Sigmoid colon (tissue), 6 donors: ENCODE measurements at regions not wholly inside any gene's neighbourhood (a gene's known extent, or its start where the extent isn't known, plus 50 kb on each side); places are given as distances from the start of the nearest gene placed in this dataset.
"Not testable (repeated sequence)": the region's sequence is repeated elsewhere in the genome, so short reads cannot be mapped to it uniquely, and the experiment has no call there.

Experiments used
- DNase-seq: peaks from one replicate; pipeline ENCODE4 v3.0.0-alpha.2; 2019
- H3K27ac ChIP-seq, 4 donors: fragments of 200-600 bp; sonication (generic); one replicate each; pipeline ENCODE4 v1.5.1; 2016 to 2019; ENCODE audit warnings: mild to moderate bottlenecking in 1 of 4
- H3K27me3 ChIP-seq, 3 donors: fragments of 200-600 bp; sonication (generic); one replicate each; pipeline ENCODE4 v1.5.1; 2019; ENCODE audit warnings: mild to moderate bottlenecking in 1 of 3
- H3K36me3 ChIP-seq, 4 donors: fragments of 200-600 bp; sonication (generic); one replicate each; pipeline ENCODE4 v1.5.1; 2016 to 2019
- H3K4me1 ChIP-seq, 4 donors: fragments of 200-600 bp; sonication (generic); one replicate each; pipeline ENCODE4 v1.5.1; 2017 to 2019
- H3K4me3 ChIP-seq, 4 donors: fragments of 200-600 bp; sonication (generic); one replicate each; pipeline ENCODE4 v1.5.1; 2017 to 2019; ENCODE audit warnings: mild to moderate bottlenecking in 2 of 4, moderate library complexity in 1 of 4
- H3K9me3 ChIP-seq, 4 donors: fragments of 200-600 bp in 3 of 4; sonication (generic) in 3 of 4; one replicate each; pipeline versions ENCODE4 v1.5.1 to v1.6.1; 2013 to 2019
- EP300 ChIP-seq, 4 donors: sonication (generic); formaldehyde crosslinking; IDR thresholded peaks; one replicate each; pipeline ENCODE4 v1.6.1; 2017; ENCODE audit warnings: antibody characterized with exemption in 4 of 4
- POLR2A ChIP-seq, 2 donors: fragments of 450-650 bp; IDR thresholded peaks; one replicate each; pipeline ENCODE4 v1.6.1; 2016; ENCODE audit warnings: antibody characterized with exemption in 2 of 2, mild to moderate bottlenecking in 2 of 2, moderate library complexity in 2 of 2
- POLR2AphosphoS5 ChIP-seq, 4 donors: sonication (generic); formaldehyde crosslinking; IDR thresholded peaks; one replicate each; pipeline ENCODE4 v1.6.1; 2017; ENCODE audit warnings: antibody characterized with exemption in 4 of 4
- WGBS, 2 donors: extraction: QIAGEN DNeasy Blood & Tissue Kit; methylation state at CpG; one replicate each; pipeline ENCODE4 v1.1.7; 2013; 5-methylcytosine and 5-hydroxymethylcytosine counted together
- intact Hi-C: fragments of 100-400 bp; cut with DNase I; formaldehyde crosslinking; loops from one replicate; pipeline ENCODE4 v1.15.1; 2023
- TF ChIP-seq, protein P1 (sequence below), 4 experiments: fragments of 450-650 bp in 3 of 4; fragments of 200-600 bp in 1 of 4; IDR thresholded peaks; one replicate each; pipeline ENCODE4 v1.5.1; 2016 to 2019; ENCODE audit warnings: antibody characterized with exemption in 4 of 4, mild to moderate bottlenecking in 3 of 4, moderate library complexity in 2 of 4
- donor health status: healthy with polysubstance abuse.
- donor health status: healthy.

GRCh38 chr1:58227604-58228003, 318.9 kb downstream of the OMA1 start:
- TF ChIP-seq POLR2AphosphoS5 (IDR thresholded peaks at IDR 0.05), result no peak
- no peak for TF ChIP-seq POLR2A (IDR thresholded peaks at IDR 0.05)
- TF ChIP-seq EP300 (IDR thresholded peaks at IDR 0.05), result no peak
- TF ChIP-seq, protein P1, sequence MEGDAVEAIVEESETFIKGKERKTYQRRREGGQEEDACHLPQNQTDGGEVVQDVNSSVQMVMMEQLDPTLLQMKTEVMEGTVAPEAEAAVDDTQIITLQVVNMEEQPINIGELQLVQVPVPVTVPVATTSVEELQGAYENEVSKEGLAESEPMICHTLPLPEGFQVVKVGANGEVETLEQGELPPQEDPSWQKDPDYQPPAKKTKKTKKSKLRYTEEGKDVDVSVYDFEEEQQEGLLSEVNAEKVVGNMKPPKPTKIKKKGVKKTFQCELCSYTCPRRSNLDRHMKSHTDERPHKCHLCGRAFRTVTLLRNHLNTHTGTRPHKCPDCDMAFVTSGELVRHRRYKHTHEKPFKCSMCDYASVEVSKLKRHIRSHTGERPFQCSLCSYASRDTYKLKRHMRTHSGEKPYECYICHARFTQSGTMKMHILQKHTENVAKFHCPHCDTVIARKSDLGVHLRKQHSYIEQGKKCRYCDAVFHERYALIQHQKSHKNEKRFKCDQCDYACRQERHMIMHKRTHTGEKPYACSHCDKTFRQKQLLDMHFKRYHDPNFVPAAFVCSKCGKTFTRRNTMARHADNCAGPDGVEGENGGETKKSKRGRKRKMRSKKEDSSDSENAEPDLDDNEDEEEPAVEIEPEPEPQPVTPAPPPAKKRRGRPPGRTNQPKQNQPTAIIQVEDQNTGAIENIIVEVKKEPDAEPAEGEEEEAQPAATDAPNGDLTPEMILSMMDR (IDR thresholded peaks at IDR 0.05), result no peak
- no peaks in the 10 kb centered on the region for H3K4me1 ChIP-seq
- DNase-seq, result no peak
- H3K27me3 ChIP-seq, result no peaks in the 10 kb centered on the region
- intact Hi-C loops, result no loop called here
- no peak overlapping the region for H3K27ac ChIP-seq
- no peak overlapping the region for H3K4me3 ChIP-seq
- no peaks in the 10 kb centered on the region for H3K9me3 ChIP-seq
- 76 to 84% methylated on average over 3 of the region's 3 CpGs for WGBS, 2 donors
- H3K36me3 ChIP-seq, result no peaks in the 10 kb centered on the region

DNA sequence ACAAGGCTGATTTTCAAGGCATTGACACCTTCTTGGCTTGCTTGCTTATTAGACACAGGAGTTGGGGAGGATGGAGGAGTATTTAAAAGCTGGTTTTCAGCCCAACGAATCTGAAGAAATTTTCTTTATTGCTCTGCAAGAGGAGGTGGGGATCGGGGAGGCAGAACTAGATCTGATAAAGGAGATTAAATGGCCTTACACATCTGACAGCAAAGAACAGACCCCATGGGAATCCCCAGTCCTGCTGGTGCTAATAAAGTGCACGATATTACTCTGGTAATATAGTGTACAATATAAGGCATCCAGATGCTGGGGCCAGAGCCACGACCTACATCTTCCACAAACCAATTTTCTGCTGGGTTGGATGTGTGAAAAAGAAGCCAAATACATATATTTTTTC, 323.0 kb downstream of the OMA1 start:
- no peak overlapping the region for H3K27ac ChIP-seq
- H3K4me1 ChIP-seq, result no peaks in the 10 kb centered on the region
- no peaks in the 10 kb centered on the region for H3K27me3 ChIP-seq
- TF ChIP-seq, protein P1 (IDR thresholded peaks at IDR 0.05), result no peak
- TF ChIP-seq POLR2A (IDR thresholded peaks at IDR 0.05) (no peak), POLR2AphosphoS5 (IDR thresholded peaks at IDR 0.05) (no peak), EP300 (IDR thresholded peaks at IDR 0.05) (no peak)
- intact Hi-C loops, result no loop called here
- DNase-seq, result no peak
- H3K9me3 ChIP-seq, result no peaks in the 10 kb centered on the region
- no peaks in the 10 kb centered on the region for H3K36me3 ChIP-seq
- WGBS, 2 donors, result 60 to 74% methylated on average over 4 of the region's 4 CpGs
- no peak overlapping the region for H3K4me3 ChIP-seq

DNA sequence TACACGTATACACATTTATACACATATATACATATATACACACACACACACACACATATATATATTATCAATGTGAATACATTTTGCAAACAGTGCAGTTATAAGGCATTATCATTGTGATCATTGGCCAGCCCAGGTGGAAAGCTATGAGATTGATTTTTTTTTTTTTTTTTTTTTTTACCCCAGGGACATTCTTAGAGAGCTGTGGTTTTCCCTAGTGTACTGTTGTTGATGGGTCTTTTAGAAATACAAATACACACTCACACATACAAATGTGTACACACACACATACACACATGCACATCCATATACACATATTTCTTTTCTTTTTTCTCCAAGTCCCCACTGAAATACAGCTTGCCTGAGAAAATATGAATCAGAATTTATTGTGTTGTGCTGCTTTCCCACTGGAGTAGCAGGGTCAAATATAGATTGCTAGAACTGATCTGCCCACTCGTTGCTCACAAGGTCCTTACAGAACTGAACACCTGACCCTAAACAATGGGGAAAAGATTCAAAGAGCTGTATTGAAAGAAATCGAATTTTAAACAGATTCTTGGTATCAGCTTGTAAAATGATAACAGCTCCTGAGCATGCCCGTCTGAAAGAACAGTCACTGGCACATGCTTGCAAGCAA, 325.6 kb downstream of the OMA1 start:
- H3K4me1 ChIP-seq, result no peaks in the 10 kb centered on the region
- no peaks in the 10 kb centered on the region for H3K27me3 ChIP-seq
- no peak for DNase-seq
- H3K27ac ChIP-seq, result no peak overlapping the region
- 45 to 69% methylated on average over 4 of the region's 4 CpGs for WGBS, 2 donors
- intact Hi-C loops, result no loop called here
- H3K9me3 ChIP-seq, result no peaks in the 10 kb centered on the region
- TF ChIP-seq POLR2AphosphoS5 (IDR thresholded peaks at IDR 0.05) (no peak), POLR2A (IDR thresholded peaks at IDR 0.05) (no peak), EP300 (IDR thresholded peaks at IDR 0.05) (no peak)
- TF ChIP-seq, protein P1 (IDR thresholded peaks at IDR 0.05), result no peak
- H3K4me3 ChIP-seq, result no peak overlapping the region
- no peaks in the 10 kb centered on the region for H3K36me3 ChIP-seq

GRCh38 chr1:58216169-58216568, 330.4 kb downstream of the OMA1 start:
- H3K4me3 ChIP-seq, H3K4me1 ChIP-seq, H3K27me3 ChIP-seq, intact Hi-C loops, DNase-seq, H3K9me3 ChIP-seq, H3K27ac ChIP-seq, H3K36me3 ChIP-seq: not testable (repeated sequence)
- 93 to 94% methylated on average over 3 of the region's 3 CpGs for WGBS, 2 donors

GRCh38 chr1:58214674-58215073, 331.9 kb downstream of the OMA1 start:
- Histone ChIP-seq H3K27ac (no peak overlapping the region), H3K36me3 (no peaks in the 10 kb centered on the region), H3K4me1 (no peaks in the 10 kb centered on the region), H3K27me3 (no peaks in the 10 kb centered on the region), H3K9me3 (no peaks in the 10 kb centered on the region), H3K4me3 (no peak overlapping the region)
- intact Hi-C loops, result no loop called here
- DNase-seq, result no peak
- 87% methylated on average over 1 of the region's 1 CpG for WGBS, 2 donors
- no peak for TF ChIP-seq POLR2AphosphoS5 (IDR thresholded peaks at IDR 0.05)
- TF ChIP-seq, protein P1 (IDR thresholded peaks at IDR 0.05), result no peak
- no peak for TF ChIP-seq POLR2A (IDR thresholded peaks at IDR 0.05)
- TF ChIP-seq EP300 (IDR thresholded peaks at IDR 0.05), result no peak
